ENCODE measurements at regions not wholly inside any gene's neighbourhood (a gene's known extent, or its start where the extent isn't known, plus 50 kb on each side); places are given as distances from the start of the nearest gene placed in this dataset.

- Histone ChIP-seq H3K36me3 (ENCODE audit: insufficient read depth, low read length) (no peaks in the 10 kb centered on the region), H3K4me1 (ENCODE audit: control insufficient read depth, insufficient read depth, low read length, unreplicated experiment) (peaks cover 49% of the 10 kb centered on the region), H2AFZ (ENCODE audit: low read length, unreplicated experiment) (peak overlapping the region; percentile 41), H3K27me3 (ENCODE audit: insufficient read depth, low read length) (no peaks in the 10 kb centered on the region), H3K4me3 (ENCODE audit: low read depth, low read length) (peak overlapping the region; percentile 55), H3K27ac (ENCODE audit: low read depth, low read length) (peak overlapping the region; percentile 35), H3K79me2 (ENCODE audit: control insufficient read depth, insufficient read depth, low read length, unreplicated experiment) (peaks cover 6% of the 10 kb centered on the region)
These were observed 143.7 kb downstream of the IRS1 start for GRCh38 chr2:226655871-226656270.

GRCh38 chr2:226652983-226653765 lies 146.4 kb downstream of the IRS1 start:
- H3K4me1 ChIP-seq (ENCODE audit: control insufficient read depth, insufficient read depth, low read length, unreplicated experiment), result peaks cover 49% of the 10 kb centered on the region
- H3K36me3 ChIP-seq (ENCODE audit: insufficient read depth, low read length), result 0 out of 2 replicates have a peak, but pooled peaks cover 5% of the 10 kb centered on the region
- H2AFZ ChIP-seq (ENCODE audit: low read length, unreplicated experiment), result peak overlapping the region; percentile 0
- H3K27me3 ChIP-seq (ENCODE audit: insufficient read depth, low read length), result no peaks in the 10 kb centered on the region
- no peak overlapping the region for H3K4me3 ChIP-seq (ENCODE audit: low read depth, low read length)
- H3K27ac ChIP-seq (ENCODE audit: low read depth, low read length), result peak overlapping the region; percentile 97
- H3K79me2 ChIP-seq (ENCODE audit: control insufficient read depth, insufficient read depth, low read length, unreplicated experiment), result peaks cover 6% of the 10 kb centered on the region

- Histone ChIP-seq H3K4me3 (ENCODE audit: low read depth, low read length) (peak overlapping the region; percentile 50), H2AFZ (ENCODE audit: low read length, unreplicated experiment) (no peak overlapping the region), H3K36me3 (ENCODE audit: insufficient read depth, low read length) (0 out of 2 replicates have a peak, but pooled peaks cover 5% of the 10 kb centered on the region), H3K4me1 (ENCODE audit: control insufficient read depth, insufficient read depth, low read length, unreplicated experiment) (peaks cover 49% of the 10 kb centered on the region), H3K27me3 (ENCODE audit: insufficient read depth, low read length) (no peaks in the 10 kb centered on the region), H3K79me2 (ENCODE audit: control insufficient read depth, insufficient read depth, low read length, unreplicated experiment) (peaks cover 6% of the 10 kb centered on the region), H3K27ac (ENCODE audit: low read depth, low read length) (peak overlapping the region; percentile 97)
These were observed 147.3 kb downstream of the IRS1 start for GRCh38 chr2:226652369-226652768.

- H3K27ac ChIP-seq (ENCODE audit: low read depth, low read length), result peak overlapping the region; percentile 97
- H3K4me3 ChIP-seq (ENCODE audit: low read depth, low read length), result peak overlapping the region; percentile 17; the same call in 1 of the 2 replicates
These were observed 149.6 kb downstream of the IRS1 start for GRCh38 chr2:226649871-226650660.

GRCh38 chr2:226649201-226649600 lies 150.4 kb downstream of the IRS1 start:
- Histone ChIP-seq H3K27me3 (ENCODE audit: insufficient read depth, low read length) (no peaks in the 10 kb centered on the region), H3K4me1 (ENCODE audit: control insufficient read depth, insufficient read depth, low read length, unreplicated experiment) (peaks cover 53% of the 10 kb centered on the region), H3K36me3 (ENCODE audit: insufficient read depth, low read length) (0 out of 2 replicates have a peak, but pooled peaks cover 5% of the 10 kb centered on the region), H3K27ac (ENCODE audit: low read depth, low read length) (peak overlapping the region; percentile 97), H2AFZ (ENCODE audit: low read length, unreplicated experiment) (no peak overlapping the region), H3K4me3 (ENCODE audit: low read depth, low read length) (no peak overlapping the region), H3K79me2 (ENCODE audit: control insufficient read depth, insufficient read depth, low read length, unreplicated experiment) (peaks cover 6% of the 10 kb centered on the region)

More at GRCh38 chr2:226649871-226650660, 149.6 kb downstream of the IRS1 start:
- Histone ChIP-seq H3K36me3 (ENCODE audit: insufficient read depth, low read length) (0 out of 2 replicates have a peak, but pooled peaks cover 5% of the 10 kb centered on the region), H3K79me2 (ENCODE audit: control insufficient read depth, insufficient read depth, low read length, unreplicated experiment) (peaks cover 6% of the 10 kb centered on the region), H3K4me1 (ENCODE audit: control insufficient read depth, insufficient read depth, low read length, unreplicated experiment) (peaks cover 46% of the 10 kb centered on the region), H3K27me3 (ENCODE audit: insufficient read depth, low read length) (no peaks in the 10 kb centered on the region), H2AFZ (ENCODE audit: low read length, unreplicated experiment) (peak overlapping the region; percentile 34)

GRCh38 chr2:226647621-226648518 lies 151.8 kb downstream of the IRS1 start:
- H3K79me2 ChIP-seq (ENCODE audit: control insufficient read depth, insufficient read depth, low read length, unreplicated experiment), result peaks cover 6% of the 10 kb centered on the region
- H3K27me3 ChIP-seq (ENCODE audit: insufficient read depth, low read length), result no peaks in the 10 kb centered on the region
- H2AFZ ChIP-seq (ENCODE audit: low read length, unreplicated experiment), result no peak overlapping the region
- 0 out of 2 replicates have a peak, but pooled peaks cover 5% of the 10 kb centered on the region for H3K36me3 ChIP-seq (ENCODE audit: insufficient read depth, low read length)
- H3K4me3 ChIP-seq (ENCODE audit: low read depth, low read length), result no peak overlapping the region
- H3K4me1 ChIP-seq (ENCODE audit: control insufficient read depth, insufficient read depth, low read length, unreplicated experiment), result peaks cover 53% of the 10 kb centered on the region
- H3K27ac ChIP-seq (ENCODE audit: low read depth, low read length), result no peak overlapping the region

GRCh38 chr2:226644399-226644865 lies 155.2 kb downstream of the IRS1 start:
- Histone ChIP-seq H3K4me3 (ENCODE audit: low read depth, low read length) (peak overlapping the region; percentile 67), H3K79me2 (ENCODE audit: control insufficient read depth, insufficient read depth, low read length, unreplicated experiment) (no peaks in the 10 kb centered on the region), H3K27ac (ENCODE audit: low read depth, low read length) (peak overlapping the region; percentile 96), H3K36me3 (ENCODE audit: insufficient read depth, low read length) (0 out of 2 replicates have a peak, but pooled peaks cover 4% of the 10 kb centered on the region), H3K27me3 (ENCODE audit: insufficient read depth, low read length) (no peaks in the 10 kb centered on the region), H3K4me1 (ENCODE audit: control insufficient read depth, insufficient read depth, low read length, unreplicated experiment) (peaks cover 21% of the 10 kb centered on the region), H2AFZ (ENCODE audit: low read length, unreplicated experiment) (peak overlapping the region; percentile 96)

GRCh38 chr2:226643946-226644282 lies 155.7 kb downstream of the IRS1 start:
- Histone ChIP-seq H3K79me2 (ENCODE audit: control insufficient read depth, insufficient read depth, low read length, unreplicated experiment) (no peaks in the 10 kb centered on the region), H3K4me1 (ENCODE audit: control insufficient read depth, insufficient read depth, low read length, unreplicated experiment) (peaks cover 20% of the 10 kb centered on the region), H3K27me3 (ENCODE audit: insufficient read depth, low read length) (no peaks in the 10 kb centered on the region), H3K27ac (ENCODE audit: low read depth, low read length) (peak overlapping the region; percentile 96), H2AFZ (ENCODE audit: low read length, unreplicated experiment) (peak overlapping the region; percentile 96), H3K36me3 (ENCODE audit: insufficient read depth, low read length) (no peaks in the 10 kb centered on the region), H3K4me3 (ENCODE audit: low read depth, low read length) (peak overlapping the region; percentile 67; the same call in 1 of the 2 replicates)

GRCh38 chr2:226643030-226643945 lies 156.3 kb downstream of the IRS1 start:
- Histone ChIP-seq H3K36me3 (ENCODE audit: insufficient read depth, low read length) (no peaks in the 10 kb centered on the region), H3K4me3 (ENCODE audit: low read depth, low read length) (0 out of 2 replicates have a peak overlapping the region, but pooled peaks have one; percentile 67), H3K27me3 (ENCODE audit: insufficient read depth, low read length) (no peaks in the 10 kb centered on the region), H3K4me1 (ENCODE audit: control insufficient read depth, insufficient read depth, low read length, unreplicated experiment) (peaks cover 20% of the 10 kb centered on the region), H2AFZ (ENCODE audit: low read length, unreplicated experiment) (peak overlapping the region; percentile 96), H3K27ac (ENCODE audit: low read depth, low read length) (peak overlapping the region; percentile 96; the same call in 1 of the 2 replicates), H3K79me2 (ENCODE audit: control insufficient read depth, insufficient read depth, low read length, unreplicated experiment) (no peaks in the 10 kb centered on the region)
